Stimulated activated CD4-positive, alpha-beta T cell treated with anti-CD3 and anti-CD28 coated beads, TNF-alpha, amount 100 ng/mL, for 1 hour (primary cell): ENCODE measurements at regions not wholly inside any gene's neighbourhood (a gene's known extent, or its start where the extent isn't known, plus 50 kb on each side); places are given as distances from the start of the nearest gene placed in this dataset.
"Not testable (repeated sequence)": the region's sequence is repeated elsewhere in the genome, so short reads cannot be mapped to it uniquely, and the experiment has no call there.

Experiments
- DNase-seq, 3 donors: peaks; one replicate each; pipeline ENCODE4 v3.0.0-alpha.2; 2020; ENCODE audit warnings: low read depth in 3 of 3, low spot score in 1 of 3

DNA sequence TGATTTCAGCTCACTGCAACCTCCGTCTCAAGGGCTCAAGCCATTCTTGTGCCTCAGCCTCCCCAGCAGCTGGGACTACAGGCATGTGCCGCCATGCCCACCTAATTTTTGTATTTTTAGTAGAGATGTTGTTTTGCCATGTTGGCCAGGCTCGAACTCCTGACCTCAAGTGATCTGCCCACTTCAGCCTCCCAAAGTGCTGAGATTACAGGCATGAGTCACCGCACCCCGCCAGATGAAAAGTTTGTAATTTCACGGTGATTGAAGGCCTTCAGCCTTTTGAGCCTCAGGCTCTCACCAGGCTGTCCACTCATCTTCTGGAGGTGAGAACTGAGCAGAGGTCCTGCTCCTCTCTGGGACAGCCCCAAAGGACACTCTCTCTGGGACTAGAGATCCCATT, 103.2 kb downstream of the HIF1AN start:
- not testable (repeated sequence) for DNase-seq

DNA sequence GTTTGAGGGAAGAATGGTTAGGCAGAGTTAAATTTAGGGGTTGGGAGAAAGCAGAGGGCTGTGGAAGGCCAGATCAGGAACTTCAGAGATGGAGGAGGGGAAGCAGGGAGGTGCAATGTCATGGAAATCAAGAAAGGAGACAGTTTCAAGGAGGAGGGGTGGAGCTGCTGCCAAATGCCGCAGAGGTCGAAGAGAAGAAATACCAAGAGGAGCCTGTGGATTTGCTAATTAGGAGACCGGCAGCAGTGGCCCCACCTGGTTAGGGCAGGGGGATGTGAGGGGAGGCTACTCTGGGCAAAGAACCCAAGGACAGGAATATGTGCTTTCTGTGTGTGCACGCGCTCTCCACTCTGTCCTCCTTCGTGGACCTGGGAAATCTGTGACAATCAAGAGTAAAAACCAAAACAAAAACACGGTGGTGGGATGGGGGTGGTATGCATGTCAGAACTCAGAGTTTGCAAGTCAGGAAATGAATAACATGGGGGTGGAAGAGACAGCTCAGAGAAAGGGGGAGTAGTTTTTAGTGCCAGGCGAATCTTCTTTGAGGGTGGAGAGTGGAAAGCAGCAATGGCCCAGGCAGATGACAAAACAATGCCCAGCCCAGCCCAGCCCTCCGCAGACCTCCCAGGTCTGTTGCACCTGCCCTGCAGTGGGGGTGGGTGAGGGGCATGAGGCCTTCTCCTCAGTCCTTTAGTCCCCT, 102.9 kb upstream of the PAX2 start:
- DNase-seq = no peak

DNA sequence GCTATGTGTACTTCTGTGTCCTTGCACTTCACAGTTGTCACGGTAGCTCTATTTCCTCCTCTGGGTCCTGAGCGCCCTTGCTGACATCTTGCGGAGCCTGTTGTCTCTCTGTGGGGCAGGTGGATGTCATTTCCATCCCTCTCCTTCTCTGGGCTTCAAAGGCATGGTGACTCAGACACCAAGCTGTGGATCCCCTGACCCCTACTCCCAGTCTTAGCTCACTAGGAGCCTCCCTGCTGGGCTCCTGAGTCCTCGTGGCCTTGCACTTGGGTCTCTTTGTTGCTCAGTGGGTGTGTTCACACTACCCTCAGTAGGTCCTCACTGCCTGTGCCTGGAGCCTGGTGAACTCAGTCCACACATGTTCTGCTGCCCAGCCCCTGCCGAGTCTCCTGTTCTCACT, 100.3 kb upstream of the PAX2 start:
- DNase-seq = no peak

DNA sequence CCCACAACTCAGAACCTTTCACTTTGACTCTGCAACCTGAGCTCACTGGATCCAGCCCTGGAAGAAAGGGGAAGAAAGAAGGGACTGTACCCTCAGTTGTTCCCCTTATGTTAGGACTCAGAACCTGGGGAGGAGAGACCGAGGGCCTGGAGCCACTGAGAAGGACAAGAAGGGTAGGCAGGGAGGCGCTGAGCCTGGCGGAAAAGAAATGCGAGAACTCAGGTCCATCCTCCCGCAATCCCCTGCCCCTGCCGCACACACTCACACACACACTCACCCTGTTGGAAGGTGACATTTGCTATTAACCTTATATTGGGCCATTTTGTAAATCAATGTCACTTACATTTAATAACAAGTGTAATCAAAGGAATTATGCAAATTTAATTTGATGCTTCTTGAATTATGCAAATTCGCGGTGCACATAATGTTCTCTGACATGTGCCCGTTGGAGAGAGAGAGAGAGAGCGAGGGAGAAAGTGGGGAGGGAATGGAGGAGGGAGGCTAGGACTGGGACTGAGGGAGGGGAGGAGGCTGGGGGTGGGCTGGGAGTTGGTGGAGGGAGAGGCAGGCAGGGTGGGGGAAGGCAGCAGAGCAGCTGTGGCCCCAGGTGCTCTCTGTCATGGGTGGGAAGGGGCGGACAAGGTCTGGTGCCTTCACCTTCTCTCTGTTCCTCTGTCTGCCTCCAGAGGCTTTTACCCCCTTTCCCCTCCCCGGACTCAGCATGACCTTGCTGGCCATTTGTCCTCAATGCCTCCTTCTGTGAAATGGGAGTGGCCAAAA, 99.6 kb upstream of the PAX2 start:
- DNase-seq = no peak

DNA sequence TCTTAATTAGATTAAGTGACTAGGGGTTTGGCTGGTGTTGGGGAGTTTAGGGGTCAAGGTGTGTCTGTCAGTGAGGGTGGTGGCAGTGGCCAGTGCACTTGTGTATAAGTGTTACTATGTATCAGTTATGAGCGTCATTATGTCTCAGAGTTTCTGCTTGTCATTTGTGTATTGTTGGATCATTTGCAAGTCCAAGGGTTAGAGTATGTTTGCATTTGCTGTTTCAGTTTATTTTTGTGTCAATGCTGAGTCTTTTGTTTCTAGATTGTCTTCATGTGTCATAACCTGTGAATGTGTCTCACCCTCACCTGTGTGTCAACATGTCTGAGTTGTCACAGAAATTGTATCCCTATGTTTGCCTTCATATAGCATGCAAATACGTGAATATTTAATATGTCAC, 97.5 kb upstream of the PAX2 start:
- DNase-seq = no peak

DNA sequence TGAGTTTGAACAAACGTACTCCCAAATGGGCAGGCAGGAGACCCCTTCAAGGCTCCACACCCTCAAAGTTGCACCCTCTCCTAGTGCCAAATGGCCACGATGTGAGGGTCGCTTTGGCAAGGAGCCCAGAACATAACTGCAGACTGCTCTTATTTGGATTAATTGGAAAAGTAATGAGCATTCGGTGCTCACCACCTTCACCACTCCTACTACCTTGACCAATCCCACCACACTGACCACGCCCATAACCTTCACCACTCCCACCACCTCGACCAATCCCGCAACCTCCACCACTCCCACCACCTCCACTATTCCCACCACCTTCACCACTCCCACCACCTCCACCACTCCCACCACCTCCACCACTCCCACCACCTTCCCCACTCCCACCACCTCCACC, 94.7 kb upstream of the PAX2 start:
- no peak for DNase-seq

DNA sequence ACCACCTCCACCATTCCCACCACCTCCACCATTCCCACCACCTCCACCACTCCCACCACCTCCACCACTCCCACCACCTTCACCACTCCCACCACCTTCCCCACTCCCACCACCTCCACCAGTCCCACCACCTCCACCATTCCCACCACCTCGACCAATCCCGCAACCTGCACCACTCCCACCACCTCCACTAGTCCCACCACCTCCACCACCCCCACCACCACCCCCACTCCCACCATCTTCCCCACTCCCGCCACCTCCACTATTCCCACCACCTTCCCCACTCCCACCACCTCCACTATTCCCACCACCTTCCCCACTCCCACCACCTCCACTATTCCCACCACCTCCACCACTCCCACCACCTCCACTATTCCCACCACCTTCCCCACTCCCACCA, 94.3 kb upstream of the PAX2 start:
- DNase-seq = not testable (repeated sequence)

DNA sequence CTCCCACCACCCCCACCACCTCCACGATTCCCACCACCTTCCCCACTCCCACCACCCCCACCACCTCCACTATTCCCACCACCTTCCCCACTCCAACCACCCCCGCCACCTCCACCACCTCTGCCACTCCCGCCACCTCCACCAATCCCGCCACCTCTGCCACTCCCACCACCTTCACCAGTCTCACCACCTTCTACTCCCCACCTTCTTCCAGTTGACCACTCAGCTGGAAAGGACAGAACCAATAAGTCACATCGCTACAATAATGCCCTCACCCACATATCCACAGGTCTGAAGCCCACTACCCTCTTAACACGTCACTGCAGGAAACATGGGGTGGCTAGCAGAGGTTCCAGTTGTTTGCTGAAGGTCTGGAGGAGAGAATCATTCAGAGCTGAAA, 93.5 kb upstream of the PAX2 start:
- DNase-seq = no peak

DNA sequence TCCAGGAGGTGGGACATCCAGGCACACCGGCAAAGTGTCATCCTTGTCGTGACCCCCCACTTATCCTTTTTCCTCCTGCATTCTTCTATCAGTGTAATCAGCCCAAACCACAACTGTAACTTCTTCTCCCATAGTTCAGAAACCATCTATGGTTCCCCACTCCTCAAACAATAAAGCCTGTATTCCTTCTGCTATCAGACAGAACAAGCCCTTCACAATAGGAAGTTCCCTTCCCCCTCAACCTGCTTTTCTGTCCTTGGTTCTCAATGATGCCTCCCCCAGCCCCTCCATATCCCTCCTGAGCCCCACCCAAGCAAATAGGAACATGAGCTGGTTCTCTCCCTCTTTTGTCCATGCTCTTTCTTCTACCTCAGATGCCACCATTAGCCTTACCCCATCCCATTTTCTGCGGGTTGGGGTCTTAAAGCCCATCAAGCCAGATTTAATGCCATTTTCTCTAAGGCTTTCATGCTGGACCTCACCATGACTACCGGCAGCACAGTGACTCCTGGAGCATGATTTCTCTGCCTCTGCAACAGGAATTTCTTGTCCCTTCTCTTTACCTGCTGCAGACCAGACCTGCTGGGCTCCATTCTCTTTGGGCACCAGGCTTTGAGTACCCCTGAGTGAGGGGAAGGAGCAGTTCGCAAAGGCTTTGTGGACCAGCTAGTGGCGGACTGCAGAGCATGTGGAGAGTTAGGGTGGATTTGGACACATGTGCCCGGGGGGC, 92.8 kb upstream of the PAX2 start:
- DNase-seq = no peak

DNA sequence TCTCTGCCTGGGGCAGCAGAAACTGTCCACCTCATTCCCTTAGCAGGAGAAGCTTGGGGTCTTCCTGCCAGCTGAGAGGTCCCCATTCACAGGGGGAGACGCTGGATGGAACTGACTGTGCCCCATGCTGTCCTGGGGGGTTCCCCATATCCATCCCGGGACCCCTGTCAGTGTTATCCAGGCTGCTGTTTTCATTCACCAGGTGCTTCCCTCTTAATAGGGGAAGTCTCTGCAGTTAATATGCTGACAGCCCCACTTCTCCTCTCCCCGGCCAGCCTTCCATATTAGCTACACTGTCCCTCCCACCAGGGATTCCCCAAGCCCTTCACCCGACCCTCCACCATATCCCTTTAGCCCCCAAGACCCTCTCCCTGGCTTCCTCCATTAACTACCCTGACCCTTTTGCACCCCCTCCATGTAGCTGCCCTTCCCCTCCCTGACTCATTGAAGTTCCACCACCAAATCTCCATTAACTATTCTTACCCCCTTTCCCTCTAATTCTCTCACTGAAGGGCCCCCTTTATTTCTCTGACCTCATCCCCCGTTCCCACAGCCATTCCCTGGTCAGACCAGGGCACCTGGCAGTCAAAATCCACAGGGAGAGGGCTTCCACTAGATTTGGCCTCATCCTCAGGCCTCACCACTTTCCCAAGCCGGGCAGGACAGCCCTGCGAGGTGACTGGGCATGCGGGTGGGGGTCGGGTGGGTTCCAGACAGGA, 92.0 kb upstream of the PAX2 start:
- DNase-seq = no peak

DNA sequence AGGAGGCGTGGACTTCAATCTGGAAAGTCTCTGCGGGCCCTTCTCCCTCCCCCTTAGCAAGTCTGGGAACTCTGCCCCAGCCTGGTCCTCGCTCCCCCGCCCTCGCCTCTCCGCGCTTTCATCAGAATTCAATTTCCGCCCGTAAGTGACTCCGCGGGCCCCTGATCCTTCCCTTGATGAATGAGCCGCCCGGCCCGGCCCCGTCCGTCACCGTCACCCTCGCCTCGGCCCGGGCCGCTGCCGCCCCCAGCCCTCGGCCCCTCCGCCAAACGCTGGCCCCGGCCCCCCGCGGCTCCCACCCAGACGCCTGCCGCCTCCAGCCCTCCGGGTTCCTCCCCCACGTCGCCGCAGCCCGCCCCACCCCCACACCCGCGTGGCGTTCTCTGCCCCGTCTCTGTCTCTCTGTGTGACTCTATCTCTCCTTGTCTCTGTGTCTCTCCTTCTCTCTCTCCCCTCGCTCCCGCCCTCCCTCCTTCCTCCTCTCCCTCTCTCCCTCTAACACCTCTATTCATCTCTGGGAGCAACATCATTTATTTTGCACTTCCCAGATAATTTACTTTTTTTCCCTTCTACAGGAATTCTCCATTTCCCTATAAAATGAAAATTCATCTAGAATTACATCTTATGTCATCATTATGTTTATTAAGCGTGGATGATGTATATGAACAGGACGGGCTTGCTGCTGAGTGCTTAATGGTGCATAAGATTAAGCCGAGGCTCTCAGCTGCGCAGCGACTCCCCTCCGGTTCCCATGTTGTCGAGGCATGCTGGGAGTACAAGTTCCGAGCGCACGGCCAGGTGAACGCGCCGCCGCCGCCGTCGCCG, 91.2 kb upstream of the PAX2 start:
- peak in 1 of 3 donors; percentile 28 for DNase-seq

DNA sequence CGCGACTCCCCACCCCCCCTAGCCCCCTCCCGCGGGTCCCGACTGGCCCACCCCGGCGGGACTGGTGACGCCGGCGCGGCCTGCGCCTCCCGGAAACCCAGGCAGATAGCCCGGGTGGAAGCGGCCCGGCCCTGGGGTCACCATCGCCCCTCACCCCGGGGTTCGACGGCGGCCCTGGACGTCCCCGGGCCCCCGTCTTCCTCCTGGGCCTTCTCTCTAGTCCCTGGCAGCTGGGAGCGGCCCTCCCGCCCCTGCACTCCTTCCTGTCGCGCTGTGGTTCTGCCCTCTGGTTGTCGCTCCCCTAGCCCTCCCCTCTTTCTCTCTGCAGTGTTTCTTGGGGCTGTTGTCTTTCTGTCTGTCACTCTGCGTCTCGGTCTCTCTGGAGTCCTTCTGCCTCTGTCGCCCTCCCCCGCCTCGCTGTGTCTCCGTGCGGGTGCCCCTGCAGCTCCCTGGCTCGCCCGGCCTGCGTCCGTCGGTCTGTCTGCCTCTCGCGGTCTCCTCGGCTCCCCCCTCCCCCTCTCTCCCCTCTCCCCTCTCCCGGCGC, 90.5 kb upstream of the PAX2 start:
- DNase-seq = no peak

DNA sequence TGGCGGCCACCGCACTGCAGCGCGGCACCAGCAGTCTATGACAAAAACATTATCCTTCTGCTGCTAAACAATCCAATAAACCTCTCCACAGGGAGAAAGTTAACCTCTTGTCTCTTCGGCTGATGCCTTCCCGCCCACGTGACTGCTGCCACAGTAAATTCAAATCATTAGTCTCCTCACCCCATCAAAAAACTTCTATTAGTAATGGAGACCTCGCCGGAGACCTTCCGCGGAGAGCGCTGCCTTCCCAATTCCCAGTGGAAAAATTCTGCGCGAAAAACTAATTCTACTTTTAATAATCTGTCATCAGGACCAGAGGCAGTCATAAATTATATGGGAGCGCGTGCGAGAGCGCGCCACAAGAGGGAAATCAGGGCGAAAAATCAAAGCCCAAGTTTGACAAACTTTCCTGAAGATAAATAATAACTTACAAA, 90.0 kb upstream of the PAX2 start:
- no peak for DNase-seq

DNA sequence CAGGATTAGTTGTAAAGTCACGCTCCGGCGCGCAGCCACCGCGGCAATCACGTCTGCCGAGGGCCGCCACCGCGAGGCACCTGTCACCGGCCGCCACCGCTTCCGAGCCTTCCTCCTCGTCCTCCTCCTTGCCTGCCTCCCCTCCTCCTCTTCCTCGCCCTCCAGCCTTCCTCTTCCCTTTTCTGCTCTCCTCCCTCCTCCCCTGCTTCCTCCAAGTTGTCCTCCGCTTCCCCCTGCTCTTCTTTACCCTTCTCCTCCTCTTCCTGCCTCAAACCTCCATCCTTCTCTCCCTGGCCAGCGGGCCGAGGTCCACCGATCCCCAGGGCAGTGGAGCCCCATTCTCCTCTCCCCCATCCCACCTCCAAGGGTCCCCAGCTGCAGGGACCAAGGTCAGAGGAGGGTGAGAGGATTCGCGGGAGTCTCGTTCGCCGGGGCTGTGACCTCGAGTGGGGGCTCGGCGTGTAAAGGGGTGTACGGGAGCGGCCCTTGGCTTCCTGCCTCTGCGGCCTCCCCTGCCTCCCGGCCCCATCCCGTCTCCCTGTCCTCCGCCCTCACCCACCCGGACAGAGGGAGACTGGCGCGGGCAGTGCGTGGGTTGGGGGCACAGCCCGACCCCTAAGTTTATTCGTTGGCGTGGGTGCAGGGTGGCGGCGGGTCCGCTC, 89.5 kb upstream of the PAX2 start:
- DNase-seq = no peak

DNA sequence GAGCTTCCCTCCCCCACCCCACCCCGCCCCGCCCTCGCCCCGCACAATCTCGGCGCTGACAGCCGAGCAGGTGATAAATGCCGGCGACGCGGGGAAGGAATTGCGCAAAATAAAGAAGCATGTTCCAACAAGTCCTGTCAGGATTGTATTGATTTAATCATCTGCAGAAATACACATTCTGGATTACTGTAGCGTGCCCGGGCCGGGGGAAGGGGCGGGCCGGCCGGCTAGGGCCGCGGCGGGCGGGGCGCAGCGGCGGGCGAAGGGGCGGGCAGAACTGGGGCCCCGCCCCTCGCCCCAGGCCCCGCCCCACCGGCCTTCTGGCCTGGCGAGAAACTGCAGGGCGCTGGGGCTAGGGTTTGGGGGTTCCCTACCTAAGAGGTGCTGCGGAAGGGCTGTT, 88.9 kb upstream of the PAX2 start:
- DNase-seq = no peak

DNA sequence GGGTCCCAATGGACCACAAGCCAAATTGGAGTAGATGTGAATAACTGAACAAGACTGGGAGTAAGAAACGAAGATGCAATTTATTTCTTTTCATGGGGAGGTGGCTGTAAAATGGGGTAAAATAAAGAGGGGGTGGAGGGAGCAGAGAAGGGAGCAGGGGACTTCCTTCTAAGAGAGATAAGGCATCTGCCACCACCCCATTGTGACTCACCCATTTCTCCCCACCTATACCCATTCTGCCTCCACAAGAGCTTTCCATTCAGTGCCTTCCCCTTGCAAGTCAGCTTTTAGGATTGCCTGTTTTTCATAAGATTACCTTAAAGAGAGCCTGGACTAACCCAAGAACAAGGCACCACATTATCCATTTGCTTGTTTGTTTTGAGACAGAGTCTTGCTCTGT, 87.1 kb upstream of the PAX2 start:
- DNase-seq = no peak

DNA sequence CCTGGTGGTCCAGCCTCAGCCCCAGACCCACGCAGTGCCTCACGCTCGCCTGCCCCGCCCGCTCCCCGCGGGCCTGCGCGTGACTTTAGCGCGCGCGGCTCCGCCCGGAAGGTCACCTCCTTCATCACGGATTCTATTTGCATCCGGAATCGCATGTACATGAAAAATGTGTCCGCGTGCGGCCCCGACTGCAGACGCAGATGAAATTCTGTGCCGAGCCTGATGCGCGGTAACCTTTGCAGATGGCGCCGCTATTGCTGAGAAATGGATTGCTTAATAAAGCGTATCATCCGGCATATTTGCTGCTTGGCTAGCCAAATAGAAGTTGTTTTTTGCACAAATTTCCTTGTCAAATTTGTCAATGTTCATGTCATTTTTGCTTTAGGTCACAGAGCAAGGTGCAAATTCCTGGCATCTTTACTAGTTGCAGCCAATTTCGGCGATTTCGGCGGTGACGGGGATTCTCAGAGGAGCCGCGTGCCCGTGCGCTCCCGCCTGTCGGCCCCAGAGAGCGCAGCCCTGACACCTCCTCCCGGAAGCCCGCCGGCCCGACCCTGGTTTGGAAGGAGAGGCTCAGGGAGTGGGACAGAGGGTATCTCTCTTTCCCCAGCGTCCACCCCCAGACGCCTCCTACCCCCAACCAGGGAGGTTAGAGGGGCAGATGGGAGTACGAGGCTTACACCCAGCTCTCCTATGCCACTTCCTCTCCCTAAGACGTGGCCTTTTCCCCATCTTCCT, 85.9 kb upstream of the PAX2 start:
- no peak for DNase-seq

DNA sequence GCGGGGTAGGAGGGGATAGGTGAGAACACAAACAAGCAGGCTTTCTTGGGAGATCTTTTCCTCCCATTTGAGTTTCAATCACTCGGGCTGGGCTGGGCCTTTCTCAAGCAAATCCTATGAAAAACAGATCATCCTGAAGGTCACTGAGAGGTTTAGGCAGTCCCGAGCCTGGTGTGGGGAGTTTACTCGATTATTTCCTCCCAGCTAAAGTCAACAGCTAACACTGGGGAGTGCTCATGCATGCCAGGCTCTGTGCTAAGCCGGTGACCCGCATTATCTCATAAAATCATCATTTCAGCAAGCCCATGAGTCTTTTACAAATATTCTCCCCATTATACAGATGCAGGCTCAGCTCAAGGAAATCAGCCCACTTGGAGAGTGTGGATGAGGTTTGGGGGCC, 85.0 kb upstream of the PAX2 start:
- no peak for DNase-seq

DNA sequence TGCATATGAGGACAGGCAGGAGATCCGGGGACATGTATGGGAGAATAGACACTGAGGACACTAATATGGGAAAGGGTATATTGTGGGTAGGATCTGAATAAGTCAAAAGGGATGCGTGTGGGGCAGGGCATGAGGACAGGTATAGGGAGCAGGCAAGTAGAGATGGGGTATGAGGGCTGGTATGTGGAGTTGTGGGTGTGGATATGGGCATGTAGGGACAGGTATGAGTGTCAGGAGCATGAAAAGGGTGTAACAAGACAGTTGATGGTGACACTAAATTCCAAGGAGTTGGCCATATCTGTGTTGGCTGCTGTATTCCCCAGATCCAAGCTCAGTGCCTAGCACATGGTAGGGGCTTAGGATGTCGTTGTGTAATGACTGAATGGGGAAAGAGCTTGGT, 84.4 kb upstream of the PAX2 start:
- DNase-seq = no peak
